ENCODE measurements at regions not wholly inside any gene's neighbourhood (a gene's known extent, or its start where the extent isn't known, plus 50 kb on each side); places are given as distances from the start of the nearest gene placed in this dataset.

GRCh38 chr1:214898161-214898560 lies 184.4 kb upstream of the KCNK2 start:
- 86% methylated on average over 8 of the region's 8 CpGs for WGBS
- Histone ChIP-seq H3K36me3 (no peaks in the 10 kb centered on the region), H3K4me1 (replicated peaks) (no peaks in the 10 kb centered on the region), H3K4me3 (no peak overlapping the region), H3K9me3 (no peaks in the 10 kb centered on the region), H3K27ac (no peak overlapping the region), H3K27me3 (replicated peaks; ENCODE audit: insufficient read depth) (no peaks in the 10 kb centered on the region)
- TF ChIP-seq CTCF (IDR thresholded peaks at IDR 0.05) (no peak), POLR2A (IDR thresholded peaks at IDR 0.05) (no peak), POLR2AphosphoS5 (IDR thresholded peaks at IDR 0.05) (no peak)
- intact Hi-C loops (cut with DNase I) = no loop called here
- DNase-seq (ENCODE audit: low spot score) = no peak

- no peak overlapping the region for H3K4me3 ChIP-seq
- TF ChIP-seq POLR2A (IDR thresholded peaks at IDR 0.05) (no peak), POLR2AphosphoS5 (IDR thresholded peaks at IDR 0.05) (no peak), CTCF (IDR thresholded peaks at IDR 0.05) (no peak)
- WGBS = 79% methylated on average over 3 of the region's 3 CpGs
- no peaks in the 10 kb centered on the region for H3K4me1 ChIP-seq (replicated peaks)
- H3K36me3 ChIP-seq = no peaks in the 10 kb centered on the region
- H3K9me3 ChIP-seq = no peaks in the 10 kb centered on the region
- DNase-seq (ENCODE audit: low spot score) = no peak
- no peaks in the 10 kb centered on the region for H3K27me3 ChIP-seq (replicated peaks; ENCODE audit: insufficient read depth)
- no peak overlapping the region for H3K27ac ChIP-seq
- intact Hi-C loops (cut with DNase I) = no loop called here
Observed at GRCh38 chr1:214898718-214899117, 183.8 kb upstream of the KCNK2 start.

- no peak overlapping the region for H3K4me3 ChIP-seq
- no peaks in the 10 kb centered on the region for H3K4me1 ChIP-seq (replicated peaks)
- no peaks in the 10 kb centered on the region for H3K27me3 ChIP-seq (replicated peaks; ENCODE audit: insufficient read depth)
- no peaks in the 10 kb centered on the region for H3K9me3 ChIP-seq
- TF ChIP-seq CTCF (IDR thresholded peaks at IDR 0.05) = no peak
- no peak for TF ChIP-seq POLR2AphosphoS5 (IDR thresholded peaks at IDR 0.05)
- TF ChIP-seq POLR2A (IDR thresholded peaks at IDR 0.05) = no peak
- H3K27ac ChIP-seq = no peak overlapping the region
- no peak for DNase-seq (ENCODE audit: low spot score)
- H3K36me3 ChIP-seq = no peaks in the 10 kb centered on the region
- intact Hi-C loops (cut with DNase I) = no loop called here
Observed at GRCh38 chr1:214899908-214900460, 182.6 kb upstream of the KCNK2 start.

- intact Hi-C loops (cut with DNase I) = no loop called here
- Histone ChIP-seq H3K4me3 (no peak overlapping the region), H3K27ac (no peak overlapping the region), H3K27me3 (replicated peaks; ENCODE audit: insufficient read depth) (no peaks in the 10 kb centered on the region), H3K9me3 (no peaks in the 10 kb centered on the region), H3K4me1 (replicated peaks) (no peaks in the 10 kb centered on the region), H3K36me3 (no peaks in the 10 kb centered on the region)
- no peak for TF ChIP-seq POLR2AphosphoS5 (IDR thresholded peaks at IDR 0.05)
- WGBS = 70% methylated on average over 4 of the region's 4 CpGs
- no peak for DNase-seq (ENCODE audit: low spot score)
Observed at GRCh38 chr1:214900590-214900989, 181.9 kb upstream of the KCNK2 start.

- Histone ChIP-seq H3K9me3 (no peaks in the 10 kb centered on the region), H3K4me1 (replicated peaks) (no peaks in the 10 kb centered on the region), H3K27me3 (replicated peaks; ENCODE audit: insufficient read depth) (no peaks in the 10 kb centered on the region), H3K4me3 (no peak overlapping the region), H3K27ac (no peak overlapping the region), H3K36me3 (no peaks in the 10 kb centered on the region)
- 63% methylated on average over 2 of the region's 2 CpGs for WGBS
- TF ChIP-seq CTCF (IDR thresholded peaks at IDR 0.05) = no peak
- no peak for TF ChIP-seq POLR2AphosphoS5 (IDR thresholded peaks at IDR 0.05)
- no peak for TF ChIP-seq POLR2A (IDR thresholded peaks at IDR 0.05)
- DNase-seq (ENCODE audit: low spot score) = no peak
- intact Hi-C loops (cut with DNase I) = no loop called here
Observed at GRCh38 chr1:214901718-214902117, 180.8 kb upstream of the KCNK2 start.

Data from prostate gland (tissue), 2 donors.